NCI-H82 treated with DMSO at 0.1 percent for 48 hours (cell line): ENCODE measurements at regions not wholly inside any gene's neighbourhood (a gene's known extent, or its start where the extent isn't known, plus 50 kb on each side); places are given as distances from the start of the nearest gene placed in this dataset.
"Not testable (repeated sequence)": the region's sequence is repeated elsewhere in the genome, so short reads cannot be mapped to it uniquely, and the experiment has no call there.

ENCODE experiments used
- DNase-seq: peaks from one replicate; lab custom pipeline; 2025; ENCODE audit not compliant: unreplicated experiment; lab: John Stamatoyannopoulos, UW

DNA sequence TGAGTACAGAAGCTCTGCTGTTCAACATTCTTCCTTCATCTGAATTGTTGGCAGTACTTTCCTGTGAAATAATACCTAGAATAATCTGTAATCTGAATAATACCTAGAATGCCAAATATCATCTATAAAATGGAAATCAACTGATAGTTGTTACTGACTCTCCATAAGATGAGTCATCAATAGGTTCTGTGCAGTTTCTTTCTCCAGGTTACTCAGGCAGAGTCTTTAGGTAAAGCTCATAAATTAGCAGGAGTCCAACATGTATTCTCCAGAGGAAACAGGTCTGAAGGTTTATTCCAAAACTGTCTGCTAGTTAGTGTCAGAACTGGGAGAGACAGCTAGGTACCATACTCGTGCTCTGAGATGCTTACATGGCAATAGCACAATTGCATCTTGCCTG is 282.0 kb upstream of the MAP2 start:
- DNase-seq = no peak

DNA sequence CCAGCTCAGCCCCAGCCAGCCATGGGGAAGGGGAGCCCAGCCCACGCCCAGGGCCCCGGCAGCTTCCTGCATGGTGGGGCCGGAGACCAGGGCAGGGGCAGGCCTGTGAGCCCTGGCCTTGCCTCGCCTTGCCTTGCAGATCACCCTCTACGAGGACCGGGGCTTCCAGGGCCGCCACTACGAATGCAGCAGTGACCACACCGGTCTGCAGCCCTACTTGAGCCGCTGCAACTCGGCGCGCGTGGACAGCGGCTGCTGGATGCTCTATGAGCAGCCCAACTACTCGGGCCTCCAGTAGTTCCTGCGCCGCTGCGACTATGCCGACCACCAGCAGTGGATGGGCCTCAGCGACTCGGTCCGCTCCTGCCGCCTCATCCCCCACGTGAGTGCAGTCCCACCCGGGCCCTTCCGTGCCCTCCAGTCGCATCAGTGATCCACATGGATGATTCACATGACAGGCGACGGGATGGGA is 278.6 kb upstream of the MAP2 start:
- not testable (repeated sequence) for DNase-seq

GRCh38 chr2:209145941-209146681 is 277.7 kb upstream of the MAP2 start:
- no peak for DNase-seq

DNA sequence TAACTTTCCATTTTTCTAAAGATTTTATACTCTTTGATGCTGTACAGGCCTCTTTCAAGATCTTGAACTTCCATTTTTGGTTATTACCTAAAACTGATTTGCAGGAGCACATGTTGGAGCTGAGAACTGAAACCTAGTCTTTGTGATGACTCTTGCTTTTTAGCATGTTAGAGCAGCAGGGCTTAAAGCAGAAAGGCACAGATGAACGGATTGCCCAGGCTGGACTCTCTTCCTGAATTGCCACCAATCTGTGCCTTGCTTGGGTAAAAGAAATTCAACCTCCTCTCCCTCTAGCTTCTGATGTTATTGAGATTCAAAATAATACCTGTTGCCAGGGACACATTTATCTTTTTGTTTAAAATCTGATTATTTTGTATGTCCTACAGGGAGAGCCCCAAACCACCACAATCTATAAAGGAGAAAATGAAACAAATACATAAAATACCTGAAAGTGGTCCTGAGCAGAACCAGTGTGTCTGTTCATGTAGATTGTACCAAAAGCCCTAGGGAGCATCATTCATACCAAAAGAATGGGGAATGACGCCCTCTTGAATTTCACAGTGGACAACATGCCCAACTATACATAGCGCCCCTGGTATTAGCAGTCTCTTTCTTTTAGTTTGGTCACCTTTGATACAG is 277.0 kb upstream of the MAP2 start:
- DNase-seq = no peak

GRCh38 chr2:209147981-209148380 is 275.9 kb upstream of the MAP2 start:
- peak; percentile 64 for DNase-seq

- DNase-seq = no peak
Measured at GRCh38 chr2:209160800-209161588, 262.9 kb upstream of the MAP2 start.

GRCh38 chr2:209162129-209162528 is 261.7 kb upstream of the MAP2 start:
- DNase-seq = no peak

DNA sequence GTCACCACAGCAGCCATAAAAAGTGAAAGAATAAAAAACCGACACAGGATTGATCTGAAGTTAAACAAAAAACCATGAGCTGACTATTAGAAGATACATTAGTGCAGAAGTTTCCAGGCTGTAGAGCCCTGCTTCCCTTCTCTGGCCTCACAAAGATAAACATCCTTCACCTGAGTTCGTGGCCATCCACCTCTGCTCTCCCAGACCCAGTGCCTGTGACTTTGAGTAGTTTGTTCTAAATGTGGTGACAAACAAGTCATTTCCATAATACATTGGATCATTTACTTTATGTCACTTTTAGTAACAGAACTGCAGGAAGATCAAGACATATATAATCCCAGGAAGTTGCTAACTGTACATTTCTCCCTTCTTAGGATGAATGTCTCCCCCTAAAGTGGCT is 241.9 kb upstream of the MAP2 start:
- DNase-seq = no peak

DNA sequence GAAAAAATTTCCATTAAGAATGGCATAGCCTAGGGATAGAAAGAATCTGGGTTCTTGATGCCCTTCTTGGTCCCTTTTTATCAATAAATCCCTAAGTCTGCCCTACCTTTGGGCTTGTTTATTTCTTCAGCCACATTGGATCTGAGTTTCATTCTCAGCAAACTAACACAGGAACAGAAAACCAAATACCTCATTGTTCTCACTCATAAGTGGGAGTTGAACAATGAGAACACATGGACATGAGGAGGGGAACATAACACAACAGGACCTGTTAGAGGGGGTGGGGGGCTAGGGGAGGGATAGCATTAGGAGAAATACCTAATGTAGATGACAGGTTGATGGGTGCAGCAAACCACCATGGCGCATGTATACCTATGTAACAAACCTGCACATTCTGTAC is 237.0 kb upstream of the MAP2 start:
- DNase-seq = not testable (repeated sequence)

DNA sequence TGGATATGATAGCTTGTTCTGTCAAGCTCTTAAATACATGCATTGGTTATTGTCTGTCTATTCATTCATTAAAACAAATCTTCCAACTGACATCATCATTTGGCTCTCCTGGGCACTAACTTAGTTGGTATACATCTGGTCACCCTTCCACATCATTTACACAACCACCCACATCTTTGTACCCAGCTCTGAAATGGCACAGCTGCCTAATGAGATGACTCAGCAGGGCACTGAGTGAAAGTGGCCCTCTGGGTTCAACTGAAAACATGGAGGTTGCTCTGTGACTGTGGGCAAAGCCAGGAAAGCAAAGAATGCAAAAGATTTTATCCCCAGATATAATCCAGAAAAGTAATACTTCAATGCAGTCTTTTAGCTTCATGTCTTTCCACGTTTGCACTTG is 234.0 kb upstream of the MAP2 start:
- DNase-seq = no peak

GRCh38 chr2:209191139-209191538 is 232.7 kb upstream of the MAP2 start:
- no peak for DNase-seq

DNA sequence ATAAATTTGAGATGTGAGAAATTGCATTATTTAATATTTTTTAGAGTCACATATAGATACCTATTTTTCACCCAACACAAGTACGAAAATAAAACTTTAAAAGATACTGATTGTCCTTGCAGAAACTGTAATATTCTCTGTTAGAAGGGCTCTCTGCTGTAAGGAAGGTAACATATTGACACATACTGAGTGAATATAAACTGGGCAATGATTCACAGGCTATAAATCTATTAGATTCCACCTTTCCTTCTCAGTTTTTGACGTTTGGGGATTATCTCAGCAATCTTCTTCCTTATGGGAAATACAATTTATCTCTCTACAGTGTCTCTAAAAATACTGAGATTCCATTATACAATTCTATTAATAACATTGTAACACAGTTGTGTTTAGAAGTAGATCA is 229.1 kb upstream of the MAP2 start:
- no peak for DNase-seq

DNA sequence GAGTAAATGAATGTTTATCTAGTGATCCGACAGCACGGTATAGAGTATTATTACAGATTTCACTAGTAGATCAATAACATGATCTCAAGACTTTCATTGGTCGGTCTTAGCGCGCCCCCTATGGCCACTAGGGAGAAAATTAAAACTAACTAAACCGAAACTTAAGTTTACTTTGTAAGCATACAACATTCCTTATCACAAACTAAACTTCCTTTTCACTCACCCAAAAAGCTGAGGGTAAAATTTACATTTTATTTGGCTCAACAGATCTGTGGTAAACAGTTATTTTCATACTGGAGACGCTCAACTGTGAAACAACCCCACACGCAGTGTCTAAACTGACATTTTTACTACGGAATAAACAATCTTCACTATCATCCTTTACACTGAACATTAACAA is 215.6 kb upstream of the MAP2 start:
- no peak for DNase-seq

- no peak for DNase-seq
Measured at GRCh38 chr2:209209943-209210342, 213.9 kb upstream of the MAP2 start.

DNA sequence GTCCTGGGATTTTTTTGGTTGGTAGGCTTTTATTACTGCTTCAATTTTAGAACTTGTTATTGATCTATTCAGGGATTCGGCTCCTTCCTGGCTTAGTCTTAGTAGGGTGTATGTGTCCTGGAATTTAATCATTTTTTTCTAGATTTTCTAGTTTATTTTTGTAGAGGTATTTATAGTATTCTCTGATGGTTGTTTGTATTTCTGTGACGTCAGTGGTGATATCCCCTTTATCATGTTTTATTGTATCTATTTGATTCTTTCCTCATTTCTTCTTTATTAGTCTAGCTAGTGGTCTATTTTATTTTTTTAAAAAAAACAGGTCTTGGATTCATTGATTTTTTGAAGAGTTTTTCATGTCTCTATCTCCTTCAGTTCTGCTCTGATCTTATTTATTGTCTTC is 193.3 kb upstream of the MAP2 start:
- no peak for DNase-seq

DNA sequence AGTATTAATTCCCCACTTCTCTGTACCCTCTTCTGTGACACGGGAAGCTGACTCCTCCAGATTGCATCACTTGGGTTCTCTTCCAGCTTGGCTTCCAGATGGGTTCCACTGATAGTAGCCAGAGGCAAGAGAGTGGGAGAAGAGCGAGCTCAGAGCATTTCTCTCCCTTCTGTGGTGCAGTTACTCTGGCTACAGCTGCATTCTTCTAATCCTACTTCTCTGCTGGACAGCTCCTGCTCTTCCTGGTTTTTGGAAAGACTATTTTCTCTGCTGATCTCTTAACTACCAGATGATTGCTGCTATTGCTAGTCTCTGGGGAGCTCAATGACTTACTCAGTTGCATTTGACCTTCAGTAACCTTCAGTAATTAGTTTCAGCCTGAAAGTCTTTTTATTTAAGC is 187.5 kb upstream of the MAP2 start:
- DNase-seq = no peak

GRCh38 chr2:209238765-209239584 is 184.9 kb upstream of the MAP2 start:
- no peak for DNase-seq

- DNase-seq = no peak
Measured at GRCh38 chr2:209239585-209239938, 184.3 kb upstream of the MAP2 start.

GRCh38 chr2:209240204-209240603 is 183.6 kb upstream of the MAP2 start:
- no peak for DNase-seq

- no peak for DNase-seq
Measured at GRCh38 chr2:209253544-209253943, 170.3 kb upstream of the MAP2 start.

GRCh38 chr2:209259767-209260166 is 164.1 kb upstream of the MAP2 start:
- DNase-seq = no peak
